NOMO-1 treated with DMSO at 0.1 percent for 48 hours (cell line): ENCODE measurements at regions not wholly inside any gene's neighbourhood (a gene's known extent, or its start where the extent isn't known, plus 50 kb on each side); places are given as distances from the start of the nearest gene placed in this dataset.

Experiments used
- DNase-seq: peaks from one replicate; lab custom pipeline; 2025; ENCODE audit not compliant: unreplicated experiment; lab: John Stamatoyannopoulos, UW

DNA sequence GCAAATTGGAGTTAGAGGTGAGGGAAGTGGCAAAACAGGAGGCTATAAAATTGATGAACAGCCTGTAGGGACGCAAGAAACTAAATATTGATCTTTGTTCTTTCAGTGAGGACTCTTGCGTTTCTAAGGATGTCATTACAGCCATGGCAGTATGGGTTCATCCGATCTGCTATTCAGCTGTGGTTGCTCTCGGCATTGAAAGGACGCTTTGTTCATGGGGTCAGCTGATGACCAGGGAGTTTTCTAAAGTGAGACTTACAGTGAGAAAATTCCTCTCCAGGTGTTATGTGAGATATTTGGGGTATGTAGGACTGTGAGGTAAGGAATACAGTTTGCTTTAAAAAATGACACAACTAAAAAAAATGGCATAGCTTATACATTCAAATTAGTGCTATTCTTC, 52.7 kb upstream of the PELI1 start:
- no peak for DNase-seq

DNA sequence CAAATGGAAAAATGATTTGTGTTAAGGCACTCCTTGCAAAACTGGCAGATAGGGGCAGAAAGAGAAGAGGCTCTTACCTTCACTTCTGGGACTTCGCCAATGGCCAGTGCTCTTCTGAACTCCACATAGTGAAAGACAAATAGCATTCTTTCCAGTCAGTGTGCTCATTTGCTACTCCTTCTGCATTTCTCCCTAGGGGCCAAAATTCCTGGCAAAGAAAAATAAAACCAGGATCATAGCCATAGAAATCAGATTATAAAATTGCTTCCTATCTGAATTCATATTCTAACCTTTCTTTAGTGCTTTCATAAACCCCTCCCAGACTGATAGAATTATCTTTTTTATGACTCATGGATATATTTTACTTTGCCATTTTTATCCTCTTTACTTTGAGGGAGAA, 56.9 kb upstream of the PELI1 start:
- no peak for DNase-seq

DNA sequence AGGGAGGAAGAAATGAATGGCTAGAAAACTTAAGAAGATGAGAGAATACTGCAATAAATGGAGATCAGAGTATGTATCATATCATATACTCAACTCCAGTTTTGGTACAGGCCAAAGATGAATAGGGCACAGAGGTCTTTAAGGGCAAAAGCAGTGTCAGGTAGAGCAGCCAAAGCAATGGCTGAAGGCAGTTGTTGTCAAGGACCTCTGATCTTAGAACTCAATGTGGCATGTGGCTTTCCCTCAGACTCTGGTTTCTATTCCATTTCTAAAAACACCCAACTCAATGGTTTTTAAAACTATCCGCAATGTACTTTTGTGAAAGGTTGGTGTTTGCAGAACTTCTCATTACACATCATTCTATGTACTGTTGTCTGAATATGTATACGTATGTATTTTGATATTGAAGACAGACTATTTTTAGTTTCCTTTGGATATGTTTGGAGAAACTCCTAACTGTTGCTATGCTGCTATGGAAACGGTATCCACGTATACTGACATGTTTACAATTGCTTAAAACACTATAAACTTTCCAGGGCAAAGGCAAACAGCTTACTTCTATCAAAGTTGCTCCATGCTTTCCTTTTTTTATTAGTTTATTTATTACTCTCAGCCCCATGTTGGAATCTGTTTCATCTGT, 58.1 kb upstream of the PELI1 start:
- no peak for DNase-seq

DNA sequence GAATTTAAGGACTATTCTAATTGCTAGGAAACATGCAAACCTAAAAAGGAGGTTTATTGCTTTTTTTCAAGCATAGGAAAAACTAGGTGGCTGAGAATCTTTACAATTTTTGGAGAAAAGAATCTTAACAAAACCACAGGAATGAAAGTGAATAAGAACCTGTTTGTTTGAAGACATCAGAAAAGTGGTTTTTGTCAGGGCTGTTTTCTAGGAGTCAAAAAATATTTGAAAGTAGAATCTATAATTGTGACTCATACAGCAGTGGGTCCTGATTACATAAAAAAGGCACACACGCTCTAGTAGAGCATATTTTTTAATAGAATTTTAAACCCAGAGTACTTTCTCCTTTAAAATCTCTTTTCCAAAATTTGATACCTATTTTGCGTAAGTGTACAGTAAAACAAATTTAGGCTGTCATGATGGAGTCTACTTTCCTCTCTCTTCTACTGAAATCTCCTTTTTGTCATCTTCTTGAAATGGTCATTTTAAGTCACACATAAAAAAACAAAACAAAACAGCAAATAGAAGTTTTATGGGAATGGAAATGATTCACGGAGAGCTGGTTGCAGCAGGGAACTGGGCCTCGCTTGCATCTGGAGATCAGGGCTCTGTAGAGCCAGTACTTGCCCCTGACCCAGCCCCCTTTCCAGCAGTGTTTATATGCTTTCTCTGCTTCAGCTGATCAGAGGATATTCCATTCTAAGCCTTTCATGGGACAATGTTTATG, 59.1 kb upstream of the PELI1 start:
- DNase-seq = no peak

DNA sequence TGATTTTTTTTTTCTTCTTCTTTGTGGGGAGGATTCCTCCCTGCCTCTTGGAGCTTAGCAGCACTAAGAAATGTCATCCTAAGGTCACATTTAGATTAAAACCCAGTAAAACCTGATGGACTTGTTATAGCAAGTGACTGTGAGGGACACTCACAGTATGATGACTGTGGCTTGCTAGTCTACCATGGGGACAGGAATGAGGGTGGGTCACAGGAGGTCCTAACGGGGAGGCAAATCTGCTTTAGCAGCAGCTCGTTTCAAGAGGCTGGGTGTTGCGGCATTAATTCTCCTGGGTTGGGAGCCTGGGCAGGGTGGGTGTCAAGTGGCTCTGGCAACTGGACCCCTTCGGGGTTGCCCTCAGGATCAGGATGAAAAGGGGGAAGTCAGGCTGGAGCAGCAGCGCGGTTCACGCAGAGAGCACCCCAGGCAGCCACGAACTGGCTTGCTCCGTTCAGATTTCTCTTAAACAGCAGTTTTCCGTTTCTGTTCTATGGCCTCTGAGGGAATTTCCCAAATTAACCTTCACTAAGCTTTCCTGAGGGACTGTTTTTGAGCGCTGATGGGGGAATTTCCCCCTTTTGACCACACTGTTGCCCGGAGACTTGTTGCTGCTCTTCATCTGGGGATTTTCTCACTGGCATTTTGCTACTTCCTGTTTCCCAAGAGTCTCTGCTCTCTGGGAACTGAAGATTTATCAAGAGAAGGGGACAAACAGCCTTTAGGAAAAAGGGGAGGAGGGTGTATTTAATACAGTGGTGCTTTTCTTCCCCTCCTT, 59.8 kb upstream of the PELI1 start:
- DNase-seq = peak; percentile 29

DNA sequence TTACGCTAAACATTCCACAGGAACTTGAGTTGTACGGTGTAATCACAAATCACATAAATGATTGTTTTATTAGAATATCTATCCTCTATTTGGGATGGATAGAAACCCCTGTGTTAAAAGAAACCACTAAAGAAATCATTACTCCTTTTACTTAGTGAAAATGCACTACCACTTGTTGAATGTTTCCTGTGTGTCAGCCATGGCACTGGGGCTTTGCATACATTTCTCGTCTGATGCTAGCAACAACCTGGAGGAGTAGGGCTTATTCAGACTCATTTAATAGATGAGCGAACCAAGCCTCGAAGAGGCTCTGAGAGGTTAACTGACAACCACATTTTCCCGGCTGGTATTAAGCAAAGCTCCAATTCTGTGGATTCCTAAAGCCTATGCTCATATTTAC, 60.5 kb upstream of the PELI1 start:
- DNase-seq = no peak

DNA sequence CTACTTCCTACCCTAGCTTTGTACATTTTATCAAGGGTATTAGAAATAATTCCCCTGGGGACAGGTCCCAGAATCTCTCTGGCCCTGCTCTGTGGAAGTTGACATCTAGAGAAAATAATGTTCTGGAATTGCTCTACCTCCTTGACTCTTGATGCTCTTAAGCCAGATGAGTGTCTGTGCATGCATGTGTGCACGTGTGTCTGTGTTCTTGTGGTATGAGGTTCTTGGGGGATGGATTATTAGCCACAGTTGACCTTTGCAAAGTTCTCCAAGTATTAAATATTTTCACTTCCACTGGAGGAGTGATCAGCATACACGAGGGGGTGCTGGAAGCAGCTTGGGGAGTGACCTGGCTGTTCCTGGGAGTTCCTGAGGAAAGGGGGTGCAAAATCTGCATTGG, 61.2 kb upstream of the PELI1 start:
- DNase-seq = no peak

DNA sequence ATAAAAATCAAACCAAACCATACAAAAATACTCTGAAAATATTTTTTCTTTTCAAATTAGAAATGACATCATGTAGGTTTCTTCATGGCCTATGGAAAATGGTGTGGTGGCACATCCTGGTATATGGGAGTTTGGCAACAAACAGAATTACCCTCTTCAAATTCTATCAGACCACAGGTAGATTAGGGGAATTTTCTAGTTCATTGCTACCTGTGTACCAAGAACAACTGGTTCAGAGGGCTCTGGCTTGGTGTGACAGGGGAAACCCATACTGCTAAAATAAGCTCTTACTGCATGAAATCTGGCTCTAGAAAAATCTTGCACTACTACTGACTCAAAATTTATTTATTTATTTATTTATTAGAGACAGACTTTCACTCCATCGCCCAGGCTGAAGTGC, 63.4 kb upstream of the PELI1 start:
- no peak for DNase-seq

DNA sequence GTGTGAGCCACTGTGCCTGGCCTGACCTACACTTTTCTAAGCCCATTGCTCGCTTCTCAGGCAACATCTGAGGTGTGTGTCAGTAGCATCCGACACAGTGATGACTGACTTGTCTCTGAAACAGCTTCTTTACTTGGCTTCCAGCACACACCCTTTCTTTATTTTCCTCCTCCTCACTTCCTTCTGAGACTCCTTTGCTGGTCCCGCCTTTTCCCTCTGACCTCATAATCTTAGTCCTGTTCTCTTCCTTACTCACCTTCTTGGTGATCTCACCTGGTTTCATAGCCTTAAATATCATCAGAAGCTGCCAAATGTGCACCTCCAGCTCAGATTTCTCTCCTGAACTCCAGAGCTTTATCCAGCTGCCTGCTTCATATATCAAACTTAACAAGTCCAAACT, 66.6 kb upstream of the PELI1 start:
- no peak for DNase-seq

DNA sequence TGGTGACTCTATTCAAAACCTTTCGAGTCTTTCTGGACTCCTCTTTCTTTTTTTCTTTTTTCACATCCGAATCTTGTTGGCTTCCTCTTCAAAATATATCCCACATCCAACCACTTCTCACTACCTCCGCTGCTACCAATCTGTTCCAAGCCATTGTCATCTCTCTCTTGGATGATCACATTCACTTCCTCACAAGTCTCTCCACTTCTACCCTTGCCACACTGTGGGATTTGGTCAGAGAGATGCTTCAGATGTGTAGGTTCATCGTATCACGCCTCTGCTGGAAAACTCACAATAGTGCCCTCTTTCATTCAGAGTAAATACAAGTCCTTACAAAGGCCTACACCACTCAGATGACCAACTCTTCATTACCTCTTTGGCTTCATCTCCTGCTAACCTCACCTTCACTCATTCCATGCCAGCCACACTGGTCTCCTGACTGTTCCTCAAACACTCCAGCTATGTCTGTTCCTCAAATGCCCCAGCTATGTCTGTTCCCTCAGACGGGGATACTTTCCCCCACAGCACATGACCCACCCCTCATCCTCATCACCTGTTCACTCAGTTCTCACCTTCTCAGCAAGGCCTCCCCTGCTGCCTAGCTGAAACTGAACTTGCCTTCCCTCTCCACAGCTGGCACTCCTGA, 67.2 kb upstream of the PELI1 start:
- no peak for DNase-seq

DNA sequence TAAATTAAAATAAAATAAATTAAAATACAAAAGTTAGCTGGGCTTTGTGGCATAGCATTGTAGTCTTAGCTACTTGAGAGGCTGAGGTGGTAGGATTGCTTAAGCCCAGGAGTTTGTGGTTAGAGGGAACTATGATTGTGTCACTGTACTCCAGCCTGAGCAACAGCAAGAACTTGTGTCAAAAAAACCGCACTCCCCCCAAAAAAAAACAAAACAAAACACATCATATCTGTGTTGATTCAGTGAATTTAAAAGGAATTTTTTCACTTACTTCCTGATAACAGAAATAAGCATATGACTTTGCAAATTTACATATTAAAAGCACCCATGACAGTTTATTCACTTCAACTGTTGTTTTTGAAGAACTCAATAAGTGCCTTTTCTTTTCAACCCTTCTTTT, 68.1 kb upstream of the PELI1 start:
- DNase-seq = peak; percentile 92

DNA sequence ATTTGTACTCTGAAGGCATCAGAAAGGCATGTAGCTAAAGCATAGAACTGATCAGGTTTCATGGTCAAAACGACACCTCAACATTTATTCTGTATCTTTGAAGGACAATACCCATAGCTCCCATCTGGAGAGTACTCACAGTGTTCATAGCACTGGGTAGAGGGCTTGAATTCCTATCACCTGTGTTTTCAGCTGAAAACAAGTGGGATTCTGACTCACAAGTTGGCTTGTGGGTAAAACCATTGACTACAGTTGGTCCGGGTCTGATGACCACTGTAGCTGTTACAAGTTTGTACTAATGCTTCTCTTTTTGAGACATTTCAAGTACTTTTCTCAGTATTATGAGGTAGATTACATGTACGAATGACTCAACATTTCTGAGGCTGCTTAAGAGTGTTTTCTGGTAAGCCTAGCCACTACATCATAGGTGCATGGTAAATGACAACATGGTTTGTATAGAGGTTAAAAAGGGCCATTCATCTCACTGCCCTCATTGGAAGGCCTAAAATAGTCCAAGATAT, 68.6 kb upstream of the PELI1 start:
- DNase-seq = peak; percentile 69

DNA sequence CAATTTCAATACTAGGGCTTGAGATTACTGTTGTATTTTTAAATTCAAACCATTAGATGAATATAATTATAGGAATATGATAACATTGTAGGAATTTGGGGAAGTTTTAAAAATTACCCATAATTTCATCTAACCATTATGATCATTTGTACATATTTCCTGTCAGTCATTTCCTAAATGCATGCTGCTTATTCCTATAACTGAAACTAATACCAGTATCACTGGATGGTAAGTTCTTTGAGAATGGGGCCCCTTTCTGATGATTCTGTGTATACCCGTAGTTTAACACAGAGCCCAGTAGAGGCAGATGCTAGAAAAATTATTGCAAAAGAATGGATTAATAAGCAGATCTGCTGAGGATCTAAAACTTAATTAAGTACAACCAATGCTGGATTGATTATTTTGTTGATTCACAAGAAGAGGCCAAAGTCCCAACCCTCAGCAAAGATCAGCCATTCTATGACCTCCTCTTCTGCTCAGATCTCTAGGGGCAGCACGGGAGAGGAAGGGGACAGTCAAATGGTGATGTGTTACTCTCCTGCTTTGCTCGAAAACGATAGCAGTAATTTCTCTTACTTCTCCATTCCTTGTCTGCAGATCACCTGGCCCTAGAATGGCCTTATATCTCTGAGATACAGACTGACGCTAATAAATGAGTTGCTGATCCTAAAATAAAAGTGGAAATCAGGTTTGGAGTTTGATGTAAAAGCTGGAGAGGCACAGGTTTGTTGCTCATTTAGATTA, 69.5 kb upstream of the PELI1 start:
- no peak for DNase-seq

DNA sequence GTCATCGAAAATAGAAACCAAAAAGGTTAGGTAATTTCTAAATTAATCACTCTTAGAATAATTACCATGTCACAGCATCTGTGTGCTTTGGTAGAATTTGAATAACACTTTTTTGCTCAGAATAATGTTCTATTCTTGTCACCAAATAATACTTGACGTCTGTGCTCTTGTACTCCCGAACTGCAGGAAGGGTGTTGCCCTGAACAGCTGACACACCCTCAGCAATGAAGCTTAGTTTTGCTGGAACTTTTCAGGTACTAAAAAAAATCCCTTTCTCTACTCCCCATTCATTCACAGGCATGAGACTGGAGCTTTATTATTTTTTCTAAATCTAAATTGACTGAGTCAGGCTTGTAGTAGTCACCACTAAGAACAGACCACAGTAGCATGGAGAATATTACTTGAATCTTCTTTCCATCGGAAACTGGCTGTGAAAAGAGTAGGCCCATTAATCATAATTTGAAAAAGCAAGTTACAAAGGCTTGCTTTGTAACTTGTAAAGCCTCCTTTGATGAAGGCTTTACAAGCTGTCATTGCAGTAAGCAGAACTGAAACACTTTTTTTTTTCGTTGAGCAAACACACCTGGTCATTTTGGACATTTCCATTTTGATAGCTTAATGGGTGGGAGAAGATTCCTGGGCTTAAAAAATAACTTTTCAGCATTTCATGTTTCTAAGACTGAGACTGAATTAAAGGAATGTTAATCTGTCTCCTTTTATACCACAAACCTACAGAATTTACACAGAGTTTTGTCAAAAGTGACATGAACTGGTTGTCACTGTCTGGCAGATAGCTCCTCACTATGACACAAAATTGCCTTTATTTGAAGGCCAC, 70.3 kb upstream of the PELI1 start:
- peak; percentile 29 for DNase-seq

DNA sequence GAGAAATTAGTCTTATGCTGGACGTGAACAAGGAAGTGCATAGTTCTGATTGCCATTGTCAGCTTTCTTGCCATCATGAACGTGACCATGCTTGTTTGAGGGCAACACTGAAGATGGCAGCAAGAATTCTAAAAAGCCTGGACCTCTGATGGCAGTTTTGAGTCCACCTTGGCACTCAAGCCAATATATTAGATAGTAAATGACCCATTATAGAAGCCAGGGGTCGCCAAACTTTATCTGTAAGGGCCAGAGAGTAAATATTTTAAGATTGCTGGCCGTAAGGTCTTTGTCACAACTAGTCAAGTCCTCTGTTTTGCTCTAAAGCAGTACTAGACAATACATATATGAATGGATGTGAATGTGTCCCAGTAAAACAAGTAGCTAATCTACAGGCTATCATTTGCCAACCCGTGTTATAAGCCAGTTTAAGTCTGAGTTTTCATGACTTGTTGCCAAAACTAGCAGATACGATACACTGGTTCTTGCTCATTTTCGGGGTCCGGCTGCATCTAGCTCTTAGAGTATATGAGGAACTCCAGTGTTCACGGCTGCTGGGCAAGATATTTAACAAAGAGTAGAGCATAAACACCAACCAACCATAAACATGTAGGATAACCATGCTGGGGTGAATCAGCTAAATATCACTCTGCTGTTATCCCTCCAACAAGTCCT, 73.1 kb upstream of the PELI1 start:
- DNase-seq = no peak

DNA sequence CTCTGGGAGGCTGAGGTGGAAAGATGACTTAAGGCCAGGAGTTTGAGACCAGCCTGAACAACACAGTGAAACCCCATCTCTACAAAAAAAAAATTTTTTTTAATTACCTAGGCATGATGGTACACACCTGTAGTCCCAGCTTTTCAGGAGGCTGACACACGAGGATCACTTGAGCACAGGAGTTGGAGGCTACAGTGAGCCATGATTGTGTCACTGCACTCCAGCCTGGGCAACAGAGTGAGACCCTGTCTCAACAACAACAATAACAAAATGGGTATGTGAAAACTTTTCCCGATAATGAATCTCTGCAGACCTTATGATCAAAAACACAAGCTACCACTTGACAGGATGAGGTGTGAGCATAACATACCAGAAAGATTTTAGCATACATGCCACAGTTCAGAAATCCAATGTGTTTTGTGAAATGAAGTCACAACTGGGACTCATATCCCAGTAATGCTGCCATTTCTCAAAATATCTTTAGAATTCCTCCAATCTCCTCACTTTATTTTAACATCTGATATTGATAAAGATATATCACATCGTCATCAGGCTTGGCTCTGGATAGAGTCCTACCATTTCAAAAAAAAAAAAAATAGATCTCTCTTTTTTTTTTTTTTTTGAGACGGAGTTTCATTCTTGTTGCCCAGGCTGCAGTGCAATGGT, 74.0 kb upstream of the PELI1 start:
- DNase-seq = no peak

DNA sequence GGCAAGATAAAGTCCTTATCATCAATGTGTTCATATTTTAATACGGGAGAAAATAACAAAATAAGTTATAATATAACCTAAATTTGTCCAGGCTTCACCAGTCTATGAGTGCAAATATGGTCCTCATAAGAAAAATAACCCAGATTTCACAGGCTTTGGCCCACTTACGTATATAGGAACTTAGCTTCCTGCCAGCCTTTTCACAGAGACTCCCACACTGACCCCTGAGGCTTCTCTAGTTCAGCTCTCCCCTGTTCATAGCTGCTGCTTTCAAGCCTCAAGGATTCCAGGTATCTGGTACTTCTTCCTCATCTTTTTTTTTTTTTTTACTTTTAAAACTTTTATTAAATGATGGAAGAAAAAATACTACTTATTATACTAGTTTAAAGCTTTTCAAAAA, 74.9 kb upstream of the PELI1 start:
- DNase-seq = no peak

DNA sequence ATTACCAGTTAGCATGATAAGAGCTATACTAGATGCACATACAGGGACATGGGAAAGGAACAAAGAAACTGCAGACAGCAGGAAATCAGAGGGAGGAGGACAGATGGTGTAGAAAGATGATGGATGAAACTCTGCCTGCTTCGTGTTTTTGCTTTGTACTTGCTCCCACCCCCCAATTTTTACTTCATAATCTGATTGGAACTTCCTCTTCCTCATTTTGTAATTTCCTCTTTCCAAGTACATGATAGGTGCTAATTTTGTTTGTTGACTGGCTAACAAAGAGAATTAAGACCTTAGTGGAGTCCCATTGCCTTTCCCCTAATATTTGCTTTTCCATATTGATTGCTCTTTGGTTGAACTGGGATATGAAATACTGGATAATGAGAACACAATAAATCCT, 76.0 kb upstream of the PELI1 start:
- DNase-seq = peak; percentile 55
